DOHH2 (cell line): ENCODE measurements at regions not wholly inside any gene's neighbourhood (a gene's known extent, or its start where the extent isn't known, plus 50 kb on each side); places are given as distances from the start of the nearest gene placed in this dataset.

Experiments
- CTCF ChIP-seq: fragments of 200-600 bp; sonication (generic); IDR thresholded peaks from one replicate; pipeline ENCODE4 v1.5.1; 2014; ENCODE audit warnings: antibody characterized with exemption, mild to moderate bottlenecking, low read depth, low read length; ENCODE audit not compliant: poor library complexity, severe bottlenecking
- EZH2phosphoT487 ChIP-seq: fragments of 200-600 bp; sonication (generic); IDR thresholded peaks from 2 replicates; pipeline ENCODE4 v1.6.1; 2017; ENCODE audit warnings: borderline replicate concordance, mild to moderate bottlenecking, antibody characterized with exemption, low read length, moderate library complexity, mixed read lengths

GRCh38 chr18:61628085-61628484, 264.7 kb downstream of the RNF152 start:
- TF ChIP-seq CTCF (no peak), EZH2phosphoT487 (no peak)
